CD4-positive, alpha-beta T cell treated with Interleukin-4 for 1 hour (primary cell): ENCODE measurements at regions not wholly inside any gene's neighbourhood (a gene's known extent, or its start where the extent isn't known, plus 50 kb on each side); places are given as distances from the start of the nearest gene placed in this dataset.
"Not testable (repeated sequence)": the region's sequence is repeated elsewhere in the genome, so short reads cannot be mapped to it uniquely, and the experiment has no call there.

Experiments used
- DNase-seq, 2 donors: peaks; one replicate each; pipeline ENCODE4 v3.0.0-alpha.2; 2020 to 2022

- no peak for DNase-seq
Measured at GRCh38 chr3:22846566-22846965, 356.6 kb upstream of the UBE2E2 start.

- not testable (repeated sequence) for DNase-seq
Measured at GRCh38 chr3:22849583-22849982, 353.5 kb upstream of the UBE2E2 start.

GRCh38 chr3:22856811-22857210 is 346.3 kb upstream of the UBE2E2 start:
- DNase-seq: no peak

- no peak for DNase-seq
Measured at GRCh38 chr3:22858486-22858885, 344.6 kb upstream of the UBE2E2 start.

- no peak for DNase-seq
Measured at GRCh38 chr3:22859618-22860017, 343.5 kb upstream of the UBE2E2 start.

GRCh38 chr3:22861426-22861825 is 341.7 kb upstream of the UBE2E2 start:
- no peak for DNase-seq

- no peak for DNase-seq
Measured at GRCh38 chr3:22862111-22862510, 341.0 kb upstream of the UBE2E2 start.

- DNase-seq: not testable (repeated sequence)
Measured at GRCh38 chr3:22882834-22883233, 320.3 kb upstream of the UBE2E2 start.

GRCh38 chr3:22885039-22885438 is 318.1 kb upstream of the UBE2E2 start:
- DNase-seq: no peak

GRCh38 chr3:22885574-22886341 is 317.4 kb upstream of the UBE2E2 start:
- no peak for DNase-seq

GRCh38 chr3:22886439-22887068 is 316.6 kb upstream of the UBE2E2 start:
- no peak for DNase-seq

GRCh38 chr3:22887664-22888291 is 315.3 kb upstream of the UBE2E2 start:
- DNase-seq: no peak

GRCh38 chr3:22893101-22893500 is 310.0 kb upstream of the UBE2E2 start:
- no peak for DNase-seq

GRCh38 chr3:22893644-22894325 is 309.3 kb upstream of the UBE2E2 start:
- DNase-seq: no peak

- no peak for DNase-seq
Measured at GRCh38 chr3:22894865-22895264, 308.3 kb upstream of the UBE2E2 start.

- no peak for DNase-seq
Measured at GRCh38 chr3:22895671-22896070, 307.5 kb upstream of the UBE2E2 start.

GRCh38 chr3:22898558-22898957 is 304.6 kb upstream of the UBE2E2 start:
- DNase-seq: no peak

- DNase-seq: no peak
Measured at GRCh38 chr3:22899441-22899840, 303.7 kb upstream of the UBE2E2 start.

- DNase-seq: no peak
Measured at GRCh38 chr3:22900296-22900695, 302.8 kb upstream of the UBE2E2 start.

GRCh38 chr3:22901684-22902083 is 301.4 kb upstream of the UBE2E2 start:
- DNase-seq: no peak

- DNase-seq: no peak
Measured at GRCh38 chr3:22907161-22907780, 295.9 kb upstream of the UBE2E2 start.

- no peak for DNase-seq
Measured at GRCh38 chr3:22907796-22908195, 295.3 kb upstream of the UBE2E2 start.

GRCh38 chr3:22908989-22909507 is 294.1 kb upstream of the UBE2E2 start:
- no peak for DNase-seq
